Thoracic aorta (tissue), 2 donors: ENCODE measurements at regions not wholly inside any gene's neighbourhood (a gene's known extent, or its start where the extent isn't known, plus 50 kb on each side); places are given as distances from the start of the nearest gene placed in this dataset.
"Not testable (repeated sequence)": the region's sequence is repeated elsewhere in the genome, so short reads cannot be mapped to it uniquely, and the experiment has no call there.

Experiments used
- ATAC-seq: fragments of 150-250 bp; one replicate; pipeline ENCODE4 v1.8.0; 2017; ENCODE audit warnings: low read depth; ENCODE audit not compliant: insufficient number of reproducible peaks, low FRiP score
- DNase-seq: peaks from one replicate; pipeline ENCODE4 v3.0.0-alpha.2; 2020; ENCODE audit warnings: low spot score
- H3K27ac ChIP-seq, 2 donors: fragments of 200-600 bp; sonication (generic); 1 replicate in 1 of 2; 2 replicates in 1 of 2; pipeline ENCODE4 v1.5.1; 2016; ENCODE audit warnings: mild to moderate bottlenecking in 2 of 2, moderate library complexity in 2 of 2
- H3K27me3 ChIP-seq: fragments of 200-600 bp; sonication (generic); replicated peaks from 2 replicates; pipeline ENCODE4 v1.6.0; 2016; ENCODE audit warnings: mild to moderate bottlenecking; ENCODE audit not compliant: insufficient read depth
- H3K36me3 ChIP-seq: fragments of 200-600 bp; sonication (generic); one replicate; pipeline ENCODE4 v1.5.1; 2016
- H3K4me1 ChIP-seq, 2 donors: fragments of 200-600 bp; sonication (generic); 1 replicate in 1 of 2; 2 replicates in 1 of 2; pipeline versions ENCODE4 v1.5.1 to v1.6.0; 2016; ENCODE audit warnings: low read depth in 2 of 2, mild to moderate bottlenecking in 1 of 2; ENCODE audit not compliant: control insufficient read depth in 1 of 2
- H3K4me3 ChIP-seq: fragments of 200-600 bp; sonication (generic); 2 replicates; pipeline ENCODE4 v1.5.1; 2016; ENCODE audit warnings: mild to moderate bottlenecking
- H3K9me3 ChIP-seq: fragments of 200-600 bp; sonication (generic); 2 replicates; pipeline ENCODE4 v1.5.1; 2016
- TF ChIP-seq, protein P1 (sequence below): fragments of 200-600 bp; sonication (generic); IDR thresholded peaks from one replicate; pipeline ENCODE4 v1.5.1; 2019; ENCODE audit warnings: antibody characterized with exemption

DNA sequence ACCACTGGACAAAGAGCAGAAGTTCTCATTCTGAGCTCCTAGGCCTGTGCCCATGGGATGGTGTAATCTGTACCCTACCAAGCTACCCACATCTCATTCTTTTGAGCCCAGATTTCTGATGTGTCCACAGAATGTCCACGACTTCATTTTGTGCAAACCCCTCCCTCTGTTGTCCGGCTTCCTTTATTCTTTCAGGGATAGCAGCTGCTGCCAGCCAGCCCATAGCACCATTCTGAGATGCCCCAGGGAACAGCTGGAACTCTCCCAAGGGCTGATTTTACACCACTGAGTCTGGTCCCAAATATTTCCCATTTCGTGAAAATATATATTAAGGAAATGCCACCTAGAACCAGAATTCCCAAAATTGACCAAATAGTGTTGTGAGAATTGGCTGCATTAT lies 236.6 kb downstream of the SATB1 start:
- TF ChIP-seq, protein P1, sequence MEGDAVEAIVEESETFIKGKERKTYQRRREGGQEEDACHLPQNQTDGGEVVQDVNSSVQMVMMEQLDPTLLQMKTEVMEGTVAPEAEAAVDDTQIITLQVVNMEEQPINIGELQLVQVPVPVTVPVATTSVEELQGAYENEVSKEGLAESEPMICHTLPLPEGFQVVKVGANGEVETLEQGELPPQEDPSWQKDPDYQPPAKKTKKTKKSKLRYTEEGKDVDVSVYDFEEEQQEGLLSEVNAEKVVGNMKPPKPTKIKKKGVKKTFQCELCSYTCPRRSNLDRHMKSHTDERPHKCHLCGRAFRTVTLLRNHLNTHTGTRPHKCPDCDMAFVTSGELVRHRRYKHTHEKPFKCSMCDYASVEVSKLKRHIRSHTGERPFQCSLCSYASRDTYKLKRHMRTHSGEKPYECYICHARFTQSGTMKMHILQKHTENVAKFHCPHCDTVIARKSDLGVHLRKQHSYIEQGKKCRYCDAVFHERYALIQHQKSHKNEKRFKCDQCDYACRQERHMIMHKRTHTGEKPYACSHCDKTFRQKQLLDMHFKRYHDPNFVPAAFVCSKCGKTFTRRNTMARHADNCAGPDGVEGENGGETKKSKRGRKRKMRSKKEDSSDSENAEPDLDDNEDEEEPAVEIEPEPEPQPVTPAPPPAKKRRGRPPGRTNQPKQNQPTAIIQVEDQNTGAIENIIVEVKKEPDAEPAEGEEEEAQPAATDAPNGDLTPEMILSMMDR, result no peak
- DNase-seq (no peak), ATAC-seq (no peak)
- H3K4me1 ChIP-seq, result no peaks in the 10 kb centered on the region
- H3K36me3 ChIP-seq, result no peaks in the 10 kb centered on the region
- no peaks in the 10 kb centered on the region for H3K27me3 ChIP-seq
- H3K4me3 ChIP-seq, result no peak overlapping the region
- no peak overlapping the region for H3K27ac ChIP-seq
- no peaks in the 10 kb centered on the region for H3K9me3 ChIP-seq

DNA sequence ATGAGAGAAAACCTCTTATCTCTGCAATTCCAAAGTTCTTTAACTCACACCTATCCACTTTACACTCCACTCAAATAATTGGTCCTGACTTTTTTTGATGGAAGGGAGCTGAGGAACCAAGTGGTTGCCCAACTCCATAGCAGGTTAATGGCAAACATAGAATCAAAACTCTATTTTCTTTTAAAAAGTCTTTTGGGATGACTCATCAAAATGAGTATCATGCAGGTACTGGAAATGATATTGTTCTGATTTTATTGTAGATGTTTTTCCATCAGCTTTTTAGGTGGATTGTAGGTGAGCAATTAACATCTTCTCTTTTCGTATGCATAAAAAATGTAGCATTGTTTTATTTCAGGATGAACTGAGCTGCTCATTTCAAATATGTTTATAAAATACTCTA lies 239.5 kb downstream of the SATB1 start:
- no peak overlapping the region for H3K4me3 ChIP-seq
- no peak for ATAC-seq
- no peak for DNase-seq
- H3K36me3 ChIP-seq, result no peaks in the 10 kb centered on the region
- H3K27me3 ChIP-seq, result no peaks in the 10 kb centered on the region
- TF ChIP-seq, protein P1, result no peak
- H3K9me3 ChIP-seq, result no peaks in the 10 kb centered on the region
- no peaks in the 10 kb centered on the region for H3K4me1 ChIP-seq
- no peak overlapping the region for H3K27ac ChIP-seq

DNA sequence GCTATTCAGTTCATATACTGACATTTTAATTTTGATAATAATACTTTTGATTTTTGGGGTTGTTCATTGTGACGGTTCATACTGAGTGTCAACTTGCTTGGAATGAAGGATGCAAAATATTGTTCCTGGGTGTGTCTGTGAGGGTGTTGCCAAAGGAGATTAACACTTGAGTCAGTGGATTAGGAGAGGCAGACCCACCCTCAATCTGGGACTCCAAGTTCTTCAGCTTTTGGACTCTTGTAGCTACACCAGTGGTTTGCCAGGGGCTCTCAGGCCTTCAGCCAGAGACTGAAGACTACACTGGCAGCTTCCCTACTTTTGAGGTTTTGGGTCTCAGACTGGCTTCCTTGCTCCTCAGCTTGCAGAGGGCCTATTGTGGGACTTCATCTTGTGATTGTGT lies 242.2 kb downstream of the SATB1 start:
- not testable (repeated sequence) for DNase-seq, H3K9me3 ChIP-seq, H3K36me3 ChIP-seq, H3K27ac ChIP-seq, H3K4me3 ChIP-seq, H3K27me3 ChIP-seq, ATAC-seq, H3K4me1 ChIP-seq

DNA sequence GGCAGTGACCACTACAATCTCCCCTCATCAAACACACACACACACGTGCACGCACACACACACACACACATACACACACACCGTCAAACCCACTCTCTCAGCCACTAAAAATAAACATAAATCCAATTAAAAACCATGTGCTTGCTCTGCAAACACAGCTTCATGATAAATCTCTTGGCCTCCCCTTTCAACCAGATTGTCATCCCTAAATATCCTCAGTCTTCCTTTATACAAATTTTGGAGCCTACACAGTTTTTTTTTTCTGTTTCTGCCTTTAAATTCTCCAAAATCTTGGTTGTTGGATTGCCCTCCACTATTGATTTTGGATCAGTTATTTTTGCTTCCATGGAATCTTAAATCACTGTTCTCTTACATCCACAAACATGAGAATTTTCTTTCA lies 245.6 kb downstream of the SATB1 start:
- no peak for DNase-seq
- Histone ChIP-seq H3K9me3 (no peaks in the 10 kb centered on the region), H3K36me3 (no peaks in the 10 kb centered on the region), H3K4me1 (no peaks in the 10 kb centered on the region), H3K27me3 (no peaks in the 10 kb centered on the region), H3K4me3 (no peak overlapping the region), H3K27ac (no peak overlapping the region)
- TF ChIP-seq, protein P1, result no peak
- ATAC-seq, result no peak

DNA sequence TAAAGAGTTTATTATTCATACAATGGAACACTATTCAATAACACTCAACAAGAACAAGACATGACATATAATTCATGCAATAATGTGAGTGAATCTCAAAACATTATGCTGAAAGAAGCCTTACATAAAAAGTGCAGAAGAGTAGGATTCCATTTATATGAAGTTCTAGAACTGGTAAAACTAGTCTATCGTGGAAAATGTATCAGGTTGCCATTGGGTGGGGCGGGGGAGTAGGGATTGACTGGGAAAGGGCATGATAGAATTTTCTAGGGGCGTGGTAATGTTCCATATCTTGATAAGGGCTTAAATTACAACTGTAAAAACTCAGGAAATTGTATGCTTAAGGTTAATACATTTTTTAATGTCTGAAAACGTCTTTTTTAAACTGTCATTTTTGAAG lies 247.9 kb downstream of the SATB1 start:
- DNase-seq (no peak), ATAC-seq (no peak)
- Histone ChIP-seq H3K9me3 (no peaks in the 10 kb centered on the region), H3K27ac (no peak overlapping the region), H3K27me3 (no peaks in the 10 kb centered on the region), H3K4me3 (no peak overlapping the region), H3K4me1 (no peaks in the 10 kb centered on the region), H3K36me3 (no peaks in the 10 kb centered on the region)
- TF ChIP-seq, protein P1, result no peak

- not testable (repeated sequence) for H3K36me3 ChIP-seq, H3K27ac ChIP-seq, H3K27me3 ChIP-seq, H3K9me3 ChIP-seq, DNase-seq, H3K4me3 ChIP-seq, ATAC-seq, H3K4me1 ChIP-seq
These were observed 251.2 kb downstream of the SATB1 start for GRCh38 chr3:18173891-18174290.
